ENCODE measurements at regions not wholly inside any gene's neighbourhood (a gene's known extent, or its start where the extent isn't known, plus 50 kb on each side); places are given as distances from the start of the nearest gene placed in this dataset.

- TF ChIP-seq CTCF (IDR thresholded peaks at IDR 0.05): no peak
- no peak for TF ChIP-seq POLR2A (IDR thresholded peaks at IDR 0.05)
- no peak for TF ChIP-seq EP300 (IDR thresholded peaks at IDR 0.05)
Observed at GRCh38 chr15:47862402-47862801, 145.1 kb downstream of the SEMA6D start.
